Brain microvascular endothelial cell (primary cell): ENCODE measurements at regions not wholly inside any gene's neighbourhood (a gene's known extent, or its start where the extent isn't known, plus 50 kb on each side); places are given as distances from the start of the nearest gene placed in this dataset.

Source experiments
- DNase-seq: peaks from one replicate; pipeline ENCODE4 v3.0.0-alpha.2; 2020
- H3K27ac ChIP-seq: fragments of 250-450 bp; sonication (Bioruptor Pico); 2 replicates; pipeline ENCODE4 v1.5.1; 2020; ENCODE audit warnings: mild to moderate bottlenecking, moderate library complexity
- H3K27me3 ChIP-seq: fragments of 250-450 bp; sonication (Bioruptor Pico); replicated peaks from 2 replicates; pipeline ENCODE4 v1.5.1; 2020; ENCODE audit warnings: mild to moderate bottlenecking
- H3K36me3 ChIP-seq: fragments of 250-450 bp; sonication (Bioruptor Pico); replicated peaks from 2 replicates; pipeline ENCODE4 v1.5.1; 2020; ENCODE audit warnings: mild to moderate bottlenecking
- H3K4me3 ChIP-seq: 2 replicates; pipeline ENCODE4 v1.5.1; 2011; ENCODE audit warnings: low read depth, mild to moderate bottlenecking, control low read depth, low read length, moderate library complexity
- in situ Hi-C: cut with HindIII; loops from 2 replicates; pipeline ENCODE4 v1.10.0; 2017; ENCODE audit warnings: low sequenced_read_pairs, low pct_ligation_motif_present
- TF ChIP-seq, protein P1 (sequence below): IDR thresholded peaks from 2 replicates; pipeline ENCODE4 v1.5.1; 2011; ENCODE audit warnings: low read depth, mild to moderate bottlenecking, moderate library complexity, low read length, control low read depth, inconsistent platforms; ENCODE audit errors: missing control alignments

DNA sequence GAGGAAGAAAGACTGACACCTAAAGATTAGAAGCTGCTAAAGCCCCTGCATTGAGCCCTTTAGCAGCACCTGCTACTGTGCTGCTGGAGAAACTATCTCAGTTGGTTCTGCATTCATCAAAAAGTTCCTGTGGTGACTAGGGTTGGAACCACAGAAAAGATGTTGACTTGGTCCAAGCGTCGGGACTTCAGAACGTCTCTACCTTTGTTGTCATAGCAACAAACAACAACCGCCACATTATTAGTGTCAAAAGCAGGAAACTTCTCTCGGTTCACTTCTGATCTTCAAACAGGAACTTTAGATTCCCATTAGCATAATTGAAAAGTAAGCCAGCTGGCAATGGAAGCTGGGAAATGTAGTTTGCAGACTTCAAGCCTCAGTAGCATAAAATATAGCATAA lies 368.0 kb downstream of the SEC23A start:
- no peak for DNase-seq
- H3K36me3 ChIP-seq: no peaks in the 10 kb centered on the region
- TF ChIP-seq, protein P1, sequence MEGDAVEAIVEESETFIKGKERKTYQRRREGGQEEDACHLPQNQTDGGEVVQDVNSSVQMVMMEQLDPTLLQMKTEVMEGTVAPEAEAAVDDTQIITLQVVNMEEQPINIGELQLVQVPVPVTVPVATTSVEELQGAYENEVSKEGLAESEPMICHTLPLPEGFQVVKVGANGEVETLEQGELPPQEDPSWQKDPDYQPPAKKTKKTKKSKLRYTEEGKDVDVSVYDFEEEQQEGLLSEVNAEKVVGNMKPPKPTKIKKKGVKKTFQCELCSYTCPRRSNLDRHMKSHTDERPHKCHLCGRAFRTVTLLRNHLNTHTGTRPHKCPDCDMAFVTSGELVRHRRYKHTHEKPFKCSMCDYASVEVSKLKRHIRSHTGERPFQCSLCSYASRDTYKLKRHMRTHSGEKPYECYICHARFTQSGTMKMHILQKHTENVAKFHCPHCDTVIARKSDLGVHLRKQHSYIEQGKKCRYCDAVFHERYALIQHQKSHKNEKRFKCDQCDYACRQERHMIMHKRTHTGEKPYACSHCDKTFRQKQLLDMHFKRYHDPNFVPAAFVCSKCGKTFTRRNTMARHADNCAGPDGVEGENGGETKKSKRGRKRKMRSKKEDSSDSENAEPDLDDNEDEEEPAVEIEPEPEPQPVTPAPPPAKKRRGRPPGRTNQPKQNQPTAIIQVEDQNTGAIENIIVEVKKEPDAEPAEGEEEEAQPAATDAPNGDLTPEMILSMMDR: no peak
- in situ Hi-C loops: no loop called here
- no peak overlapping the region for H3K4me3 ChIP-seq
- H3K27ac ChIP-seq: no peak overlapping the region
- no peaks in the 10 kb centered on the region for H3K27me3 ChIP-seq

DNA sequence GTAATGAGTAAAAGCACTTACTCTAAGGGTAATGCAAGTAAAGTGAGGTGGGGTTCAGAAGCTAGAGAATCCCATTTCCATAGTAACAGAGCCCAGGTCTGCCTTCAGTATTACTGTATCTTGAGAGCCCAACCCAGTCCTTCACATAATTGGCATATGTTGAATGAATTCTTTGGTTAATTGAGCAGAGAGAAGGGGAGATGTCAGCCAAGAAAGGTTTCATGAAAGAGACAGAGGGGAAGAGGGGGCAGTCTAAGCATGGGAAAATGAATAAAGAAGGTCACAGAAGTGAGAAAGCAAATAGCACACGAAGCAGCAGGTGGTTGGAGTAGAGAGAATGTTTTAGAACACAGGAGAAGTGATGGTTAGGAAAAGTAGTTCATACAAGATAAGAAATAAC lies 371.1 kb downstream of the SEC23A start:
- H3K36me3 ChIP-seq: no peaks in the 10 kb centered on the region
- in situ Hi-C loops: no loop called here
- TF ChIP-seq, protein P1: no peak

DNA sequence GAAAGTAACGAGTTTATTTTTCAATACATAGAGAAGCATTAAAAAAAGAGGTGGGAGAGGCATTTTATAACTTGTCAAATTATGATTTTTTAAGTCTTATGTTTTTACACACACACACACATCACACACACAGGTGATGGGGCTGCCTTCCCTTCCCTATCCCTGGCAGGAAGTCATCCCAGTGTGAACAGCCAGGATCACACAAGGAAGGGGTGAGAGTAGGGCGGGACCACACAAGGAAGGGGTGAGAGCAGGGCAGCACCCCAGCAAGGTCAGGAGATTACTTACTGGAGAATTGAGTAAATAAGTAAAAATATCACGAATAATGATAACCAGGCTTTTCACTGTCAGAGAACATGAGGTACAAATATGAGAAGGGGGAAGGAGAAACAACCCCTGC lies 372.6 kb downstream of the SEC23A start:
- no peaks in the 10 kb centered on the region for H3K36me3 ChIP-seq
- no peaks in the 10 kb centered on the region for H3K27me3 ChIP-seq
- no peak overlapping the region for H3K27ac ChIP-seq
- DNase-seq: no peak
- TF ChIP-seq, protein P1: no peak
- no peak overlapping the region for H3K4me3 ChIP-seq
- in situ Hi-C loops: no loop called here

More for the DNA sequence above, 371.1 kb downstream of the SEC23A start:
- Histone ChIP-seq H3K27ac (no peak overlapping the region), H3K4me3 (no peak overlapping the region), H3K27me3 (no peaks in the 10 kb centered on the region)
- DNase-seq: no peak

DNA sequence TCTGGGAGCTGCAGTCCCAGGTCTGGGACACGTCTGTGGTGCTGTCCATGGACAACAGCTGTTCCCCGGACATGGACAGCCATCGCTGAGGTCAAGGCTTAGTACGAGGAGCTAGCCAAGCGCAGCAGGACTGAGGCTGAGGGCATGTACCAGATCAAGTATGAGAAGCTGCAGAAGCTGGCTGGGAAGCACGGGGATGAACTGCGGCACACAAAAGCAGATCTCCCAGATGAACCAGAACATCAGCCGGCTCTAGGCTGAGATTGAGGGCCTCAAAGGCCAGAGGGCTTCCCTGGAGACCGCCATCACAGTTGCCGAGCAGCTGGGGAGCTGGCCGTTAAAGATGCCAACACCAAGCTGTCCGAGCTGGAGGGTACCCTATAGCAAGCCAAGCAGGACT lies 375.3 kb downstream of the SEC23A start:
- no peaks in the 10 kb centered on the region for H3K36me3 ChIP-seq
- in situ Hi-C loops: no loop called here
- no peak overlapping the region for H3K4me3 ChIP-seq
- no peak for DNase-seq
- TF ChIP-seq, protein P1: no peak
- no peaks in the 10 kb centered on the region for H3K27me3 ChIP-seq
- H3K27ac ChIP-seq: no peak overlapping the region

DNA sequence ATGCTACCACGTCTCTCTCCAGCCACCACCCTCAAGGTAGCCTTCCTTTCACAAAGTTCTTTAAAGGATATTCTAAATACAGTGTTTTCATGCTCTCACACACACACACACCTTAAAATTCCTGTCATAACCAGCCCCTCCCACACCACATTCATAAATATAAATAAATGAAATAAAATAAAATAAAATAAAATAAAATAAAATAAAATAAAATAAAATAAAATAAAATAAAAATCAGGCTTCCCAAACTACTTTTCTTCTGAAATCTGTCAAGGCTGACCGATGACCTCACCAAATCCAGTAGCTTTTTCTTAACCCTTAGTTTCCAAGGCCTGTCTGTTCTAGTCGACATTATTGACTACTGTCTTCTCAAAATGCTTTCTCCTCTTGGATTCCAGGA lies 378.4 kb downstream of the SEC23A start:
- Histone ChIP-seq H3K27me3 (no peaks in the 10 kb centered on the region), H3K27ac (no peak overlapping the region), H3K36me3 (no peaks in the 10 kb centered on the region), H3K4me3 (no peak overlapping the region)
- TF ChIP-seq, protein P1: no peak
- in situ Hi-C loops: no loop called here
- no peak for DNase-seq

DNA sequence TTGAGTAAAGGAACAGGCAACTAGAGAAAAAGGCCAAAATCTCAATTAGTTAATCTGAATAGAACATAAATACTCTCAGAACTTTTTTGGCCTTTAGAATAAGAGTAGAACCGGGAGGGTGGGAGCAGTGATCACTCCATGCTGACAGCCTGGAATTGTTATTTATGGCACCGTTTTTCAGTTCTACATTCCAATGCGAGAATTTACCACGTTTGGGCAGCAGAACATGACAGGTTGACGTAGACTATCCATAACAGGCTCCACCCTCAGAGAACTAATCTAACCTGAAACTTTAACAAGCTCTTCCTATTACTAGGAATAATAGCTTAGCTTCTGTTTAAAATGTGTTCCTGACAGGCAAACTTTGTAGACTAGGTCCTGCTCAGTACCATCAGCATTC lies 379.1 kb downstream of the SEC23A start:
- no peak overlapping the region for H3K4me3 ChIP-seq

More for the DNA sequence above, 379.1 kb downstream of the SEC23A start:
- no peak for DNase-seq
- Histone ChIP-seq H3K27me3 (no peaks in the 10 kb centered on the region), H3K36me3 (no peaks in the 10 kb centered on the region), H3K27ac (no peak overlapping the region)
- TF ChIP-seq, protein P1: no peak
- in situ Hi-C loops: no loop called here
